ENCODE measurements at regions not wholly inside any gene's neighbourhood (a gene's known extent, or its start where the extent isn't known, plus 50 kb on each side); places are given as distances from the start of the nearest gene placed in this dataset.

DNA sequence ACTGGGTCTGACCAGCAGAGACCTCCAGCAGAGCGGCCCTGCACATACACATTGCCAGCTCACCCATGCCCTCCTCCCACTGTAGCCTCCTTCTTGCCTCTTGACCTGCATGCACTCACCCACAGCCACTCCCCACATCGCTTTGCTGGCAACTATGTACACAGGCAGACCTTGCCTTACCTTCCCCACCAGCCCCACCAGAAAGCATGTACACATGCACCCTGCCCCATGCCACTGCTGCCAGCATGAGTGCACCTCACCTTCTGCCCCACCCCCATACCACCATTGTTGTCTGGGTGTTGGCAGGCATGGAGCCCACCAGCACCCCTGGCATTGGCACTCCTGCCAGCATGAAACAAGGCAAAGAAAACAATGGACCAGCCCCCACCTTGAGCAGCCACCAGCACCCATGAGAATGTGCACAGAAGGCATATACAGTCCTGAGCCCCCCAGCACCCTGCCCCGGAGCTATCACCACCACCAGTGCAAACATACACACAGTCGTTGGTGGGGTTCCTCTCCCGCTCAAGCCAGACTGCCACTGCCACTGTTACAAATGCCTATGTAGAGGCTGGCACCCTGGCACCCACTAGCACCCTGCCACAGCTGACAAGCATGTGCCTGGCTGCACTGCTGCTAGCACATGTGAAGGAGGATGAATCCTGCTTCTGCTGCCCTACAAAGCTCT lies 171.4 kb upstream of the NR4A3 start:
- TF ChIP-seq POLR2AphosphoS5 (IDR thresholded peaks at IDR 0.05; ENCODE audit: low read depth, low read length) = no peak
- no peak for TF ChIP-seq POLR2A (IDR thresholded peaks at IDR 0.05; ENCODE audit: low read depth, low read length)
- TF ChIP-seq TAF1 (IDR thresholded peaks at IDR 0.05; ENCODE audit: low read depth, low read length) = no peak
- no peak for TF ChIP-seq POU2F2 (IDR thresholded peaks at IDR 0.05; ENCODE audit: low read depth, low read length)
- no peak for TF ChIP-seq PAX5 (IDR thresholded peaks at IDR 0.05; ENCODE audit: insufficient read depth, low read length, severe bottlenecking)
- no peak for TF ChIP-seq SPI1 (IDR thresholded peaks at IDR 0.05; ENCODE audit: low read depth, low read length)

All from GM12891 (cell line).